ENCODE measurements at regions not wholly inside any gene's neighbourhood (a gene's known extent, or its start where the extent isn't known, plus 50 kb on each side); places are given as distances from the start of the nearest gene placed in this dataset.

GRCh38 chr5:93161661-93162654 lies 419.1 kb downstream of the NR2F1-AS1 start:
- WGBS (ENCODE audit: insufficient coverage), result 88% methylated on average over 1 of the region's 1 CpG
- ATAC-seq, result no peak

GRCh38 chr5:93158841-93159240 lies 422.2 kb downstream of the NR2F1-AS1 start:
- Histone ChIP-seq H3K27ac (ENCODE audit: low read length) (no peak overlapping the region), H3K4me1 (ENCODE audit: control insufficient read depth, insufficient read depth, low read length) (no peaks in the 10 kb centered on the region), H3K9me3 (ENCODE audit: control insufficient read depth, insufficient read depth, low read length) (no peaks in the 10 kb centered on the region), H3K36me3 (ENCODE audit: control insufficient read depth, insufficient read depth, low read length) (no peaks in the 10 kb centered on the region), H3K27me3 (ENCODE audit: control insufficient read depth, insufficient read depth, low read length) (no peaks in the 10 kb centered on the region), H3K4me3 (ENCODE audit: low read length) (no peak overlapping the region)
- intact Hi-C loops (cut with micrococcal nuclease), result no loop called here
- no peak for TF ChIP-seq CTCF (IDR thresholded peaks at IDR 0.05)
- no peaks in the 10 kb centered on the region for H3K36me3 Mint-ChIP-seq
- H3K9me3 Mint-ChIP-seq, result peaks cover 0 to 3% of the 10 kb centered on the region in 2 donors
- H3K4me3 Mint-ChIP-seq, result no peak overlapping the region
- DNase-seq (no peak), ATAC-seq (no peak)
- 79% methylated on average over 3 of the region's 3 CpGs for WGBS (ENCODE audit: insufficient coverage)
- no peak overlapping the region for H3K27ac Mint-ChIP-seq
- H3K4me1 Mint-ChIP-seq, result no peaks in the 10 kb centered on the region
- H3K27me3 Mint-ChIP-seq (ENCODE audit: low read depth in 2 of 2), result no peaks in the 10 kb centered on the region

More at GRCh38 chr5:93161661-93162654, 419.1 kb downstream of the NR2F1-AS1 start:
- no peaks in the 10 kb centered on the region for H3K27me3 Mint-ChIP-seq (ENCODE audit: low read depth in 2 of 2)
- DNase-seq, result no peak
- peaks cover 3% of the 10 kb centered on the region in 2 donors for H3K9me3 Mint-ChIP-seq
- no peak overlapping the region for H3K4me3 ChIP-seq (ENCODE audit: low read length)
- H3K27me3 ChIP-seq (ENCODE audit: control insufficient read depth, insufficient read depth, low read length), result no peaks in the 10 kb centered on the region
- H3K4me3 Mint-ChIP-seq, result no peak overlapping the region
- TF ChIP-seq CTCF (IDR thresholded peaks at IDR 0.05), result no peak
- H3K4me1 ChIP-seq (ENCODE audit: control insufficient read depth, insufficient read depth, low read length), result no peaks in the 10 kb centered on the region
- no peaks in the 10 kb centered on the region for H3K36me3 Mint-ChIP-seq
- no peaks in the 10 kb centered on the region for H3K4me1 Mint-ChIP-seq
- no peak overlapping the region for H3K27ac Mint-ChIP-seq
- H3K27ac ChIP-seq (ENCODE audit: low read length), result no peak overlapping the region
- H3K36me3 ChIP-seq (ENCODE audit: control insufficient read depth, insufficient read depth, low read length), result no peaks in the 10 kb centered on the region
- intact Hi-C loops (cut with micrococcal nuclease), result no loop called here
- H3K9me3 ChIP-seq (ENCODE audit: control insufficient read depth, insufficient read depth, low read length), result no peaks in the 10 kb centered on the region

DNA sequence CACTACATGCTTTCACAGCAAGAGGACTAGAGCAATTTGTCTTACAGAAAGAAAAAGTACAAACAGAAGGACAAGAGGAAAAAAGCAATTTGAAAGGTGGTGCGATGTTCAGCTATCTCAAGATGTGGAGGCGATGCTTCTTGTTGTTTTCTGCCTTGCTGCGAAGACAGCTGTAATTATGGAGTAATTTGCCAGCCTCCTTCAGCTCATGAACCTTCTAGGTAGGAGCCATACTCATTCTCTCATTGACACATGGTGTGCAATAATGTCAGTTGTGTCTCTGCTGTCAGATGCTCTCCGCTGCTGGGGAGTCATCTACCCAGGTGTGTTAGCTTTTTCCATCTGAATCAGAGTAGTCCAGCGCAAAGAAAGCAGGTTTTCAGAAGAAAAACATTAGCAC lies 424.5 kb downstream of the NR2F1-AS1 start:
- no peak overlapping the region for H3K4me3 Mint-ChIP-seq
- intact Hi-C loops (cut with micrococcal nuclease), result no loop called here
- H3K27ac ChIP-seq (ENCODE audit: low read length), result no peak overlapping the region

More for the DNA sequence above, 424.5 kb downstream of the NR2F1-AS1 start:
- Mint-ChIP-seq H3K27me3 (ENCODE audit: low read depth in 2 of 2) (no peaks in the 10 kb centered on the region), H3K4me1 (no peaks in the 10 kb centered on the region), H3K9me3 (no peaks in the 10 kb centered on the region), H3K27ac (no peak overlapping the region), H3K36me3 (no peaks in the 10 kb centered on the region)
- H3K4me1 ChIP-seq (ENCODE audit: control insufficient read depth, insufficient read depth, low read length), result no peaks in the 10 kb centered on the region
- no peak for TF ChIP-seq CTCF (IDR thresholded peaks at IDR 0.05)
- H3K27me3 ChIP-seq (ENCODE audit: control insufficient read depth, insufficient read depth, low read length), result no peaks in the 10 kb centered on the region
- H3K4me3 ChIP-seq (ENCODE audit: low read length), result no peak overlapping the region
- 88% methylated on average over 5 of the region's 5 CpGs for WGBS (ENCODE audit: insufficient coverage)
- no peaks in the 10 kb centered on the region for H3K9me3 ChIP-seq (ENCODE audit: control insufficient read depth, insufficient read depth, low read length)
- DNase-seq (no peak), ATAC-seq (no peak)
- no peaks in the 10 kb centered on the region for H3K36me3 ChIP-seq (ENCODE audit: control insufficient read depth, insufficient read depth, low read length)
